Neural progenitor cell (in vitro differentiated cells): ENCODE measurements at regions not wholly inside any gene's neighbourhood (a gene's known extent, or its start where the extent isn't known, plus 50 kb on each side); places are given as distances from the start of the nearest gene placed in this dataset.

ENCODE experiments used
- DNase-seq: peaks from one replicate; pipeline ENCODE4 v3.0.0-alpha.2; 2016; ENCODE audit warnings: low spot score
- H2AFZ ChIP-seq: fragments of 200-600 bp; sonication (generic); replicated peaks from 2 replicates; pipeline ENCODE4 v1.6.1; 2016; ENCODE audit warnings: antibody characterized with exemption
- H3F3A ChIP-seq: fragments of 200-600 bp; sonication (generic); 2 replicates; pipeline ENCODE4 v1.6.1; 2016; ENCODE audit warnings: antibody characterized with exemption, low read depth
- H3K27ac ChIP-seq: fragments of 200-600 bp; sonication (generic); 2 replicates; pipeline ENCODE4 v1.5.1; 2016; ENCODE audit warnings: mild to moderate bottlenecking
- H3K27me3 ChIP-seq: fragments of 200-600 bp; sonication (generic); 2 replicates; pipeline ENCODE4 v1.6.1; 2016; ENCODE audit warnings: mild to moderate bottlenecking, moderate library complexity
- H3K36me3 ChIP-seq: fragments of 200-600 bp; sonication (generic); 2 replicates; pipeline ENCODE4 v1.5.1; 2016
- H3K4me1 ChIP-seq: fragments of 200-600 bp; sonication (generic); 2 replicates; pipeline ENCODE4 v1.6.1; 2016; ENCODE audit warnings: mixed run types
- H3K4me2 ChIP-seq: fragments of 200-600 bp; sonication (generic); 2 replicates; pipeline ENCODE4 v1.6.1; 2016
- H3K4me3 ChIP-seq: fragments of 200-600 bp; sonication (generic); 2 replicates; pipeline ENCODE4 v1.5.1; 2016
- H3K79me2 ChIP-seq: fragments of 200-600 bp; sonication (generic); 2 replicates; pipeline ENCODE4 v1.6.1; 2016; ENCODE audit warnings: low read depth
- H3K9ac ChIP-seq: fragments of 200-600 bp; sonication (generic); 2 replicates; pipeline ENCODE4 v1.6.1; 2016
- H3K9me3 ChIP-seq: fragments of 200-600 bp; sonication (generic); 2 replicates; pipeline ENCODE4 v1.5.1; 2016; ENCODE audit warnings: low read depth
- H4K20me1 ChIP-seq: fragments of 200-600 bp; sonication (generic); 2 replicates; pipeline ENCODE4 v1.6.1; 2016; ENCODE audit warnings: low read depth
- H3K27ac Mint-ChIP-seq: 3 replicates; pipeline ENCODE4 v1.8.0; 2021; ENCODE audit warnings: mixed read lengths
- H3K27me3 Mint-ChIP-seq: 2 replicates; pipeline ENCODE4 v1.8.0; 2022; ENCODE audit warnings: low read depth, mild to moderate bottlenecking, inconsistent platforms, moderate library complexity, mixed read lengths; ENCODE audit not compliant: insufficient read depth
- H3K36me3 Mint-ChIP-seq: 3 replicates; pipeline ENCODE4 v1.8.0; 2021; ENCODE audit warnings: mixed read lengths
- H3K4me1 Mint-ChIP-seq: 3 replicates; pipeline ENCODE4 v1.8.0; 2021; ENCODE audit warnings: mixed read lengths
- H3K4me3 Mint-ChIP-seq: 3 replicates; pipeline ENCODE4 v1.8.0; 2021; ENCODE audit warnings: mild to moderate bottlenecking, moderate library complexity, mixed read lengths
- H3K9me3 Mint-ChIP-seq: 3 replicates; pipeline ENCODE4 v1.8.0; 2020; ENCODE audit warnings: mixed read lengths
- EZH2 ChIP-seq: fragments of 200-600 bp; sonication (generic); IDR thresholded peaks from 2 replicates; pipeline ENCODE4 v1.6.1; 2017; ENCODE audit warnings: antibody characterized with exemption, mild to moderate bottlenecking, moderate library complexity
- EZH2phosphoT487 ChIP-seq: fragments of 200-600 bp; sonication (generic); IDR thresholded peaks from 2 replicates; pipeline ENCODE4 v1.6.1; 2017; ENCODE audit warnings: antibody characterized with exemption
- TF ChIP-seq, protein P1 (sequence below): fragments of 200-600 bp; sonication (generic); IDR thresholded peaks from 2 replicates; pipeline ENCODE4 v1.5.1; 2017; ENCODE audit warnings: antibody characterized with exemption, mild to moderate bottlenecking

DNA sequence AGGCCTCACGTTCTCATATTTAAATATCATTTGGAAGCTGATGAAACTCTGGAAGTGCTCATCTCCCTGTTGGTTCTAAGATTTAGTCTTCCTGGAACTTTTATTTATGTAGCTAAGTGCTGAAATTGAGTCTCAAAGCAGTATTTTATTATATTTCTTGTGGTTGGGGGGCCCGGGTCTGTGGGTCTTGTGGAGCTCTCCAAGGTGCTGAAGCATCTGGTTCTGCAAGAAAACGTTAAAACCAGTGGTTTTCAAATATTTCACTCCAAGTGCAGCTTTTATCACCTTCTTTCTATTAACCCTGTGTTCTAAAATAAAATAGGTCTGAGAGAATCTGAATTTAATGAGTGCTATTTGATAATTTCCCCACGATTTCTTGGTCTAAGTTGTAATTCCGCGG, 1404.8 kb downstream of the TBC1D22A start:
- no peaks in the 10 kb centered on the region for H4K20me1 ChIP-seq
- peak; percentile 69 for DNase-seq
- Mint-ChIP-seq H3K4me1 (no peaks in the 10 kb centered on the region), H3K36me3 (no peaks in the 10 kb centered on the region), H3K9me3 (no peaks in the 10 kb centered on the region), H3K27me3 (peaks cover 10% of the 10 kb centered on the region), H3K4me3 (no peak overlapping the region), H3K27ac (no peak overlapping the region)
- no peaks in the 10 kb centered on the region for H3K79me2 ChIP-seq
- H3K36me3 ChIP-seq, result no peaks in the 10 kb centered on the region
- H3K4me3 ChIP-seq, result no peak overlapping the region
- no peak overlapping the region for H3K27ac ChIP-seq
- no peak overlapping the region for H2AFZ ChIP-seq
- no peak overlapping the region for H3K9ac ChIP-seq
- H3K4me2 ChIP-seq, result no peak overlapping the region
- H3K9me3 ChIP-seq, result no peaks in the 10 kb centered on the region
- TF ChIP-seq, protein P1, sequence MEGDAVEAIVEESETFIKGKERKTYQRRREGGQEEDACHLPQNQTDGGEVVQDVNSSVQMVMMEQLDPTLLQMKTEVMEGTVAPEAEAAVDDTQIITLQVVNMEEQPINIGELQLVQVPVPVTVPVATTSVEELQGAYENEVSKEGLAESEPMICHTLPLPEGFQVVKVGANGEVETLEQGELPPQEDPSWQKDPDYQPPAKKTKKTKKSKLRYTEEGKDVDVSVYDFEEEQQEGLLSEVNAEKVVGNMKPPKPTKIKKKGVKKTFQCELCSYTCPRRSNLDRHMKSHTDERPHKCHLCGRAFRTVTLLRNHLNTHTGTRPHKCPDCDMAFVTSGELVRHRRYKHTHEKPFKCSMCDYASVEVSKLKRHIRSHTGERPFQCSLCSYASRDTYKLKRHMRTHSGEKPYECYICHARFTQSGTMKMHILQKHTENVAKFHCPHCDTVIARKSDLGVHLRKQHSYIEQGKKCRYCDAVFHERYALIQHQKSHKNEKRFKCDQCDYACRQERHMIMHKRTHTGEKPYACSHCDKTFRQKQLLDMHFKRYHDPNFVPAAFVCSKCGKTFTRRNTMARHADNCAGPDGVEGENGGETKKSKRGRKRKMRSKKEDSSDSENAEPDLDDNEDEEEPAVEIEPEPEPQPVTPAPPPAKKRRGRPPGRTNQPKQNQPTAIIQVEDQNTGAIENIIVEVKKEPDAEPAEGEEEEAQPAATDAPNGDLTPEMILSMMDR, result no peak
- TF ChIP-seq EZH2 (no peak), EZH2phosphoT487 (no peak)
- H3F3A ChIP-seq, result no peaks in the 10 kb centered on the region
- no peaks in the 10 kb centered on the region for H3K27me3 ChIP-seq
- H3K4me1 ChIP-seq, result no peaks in the 10 kb centered on the region

DNA sequence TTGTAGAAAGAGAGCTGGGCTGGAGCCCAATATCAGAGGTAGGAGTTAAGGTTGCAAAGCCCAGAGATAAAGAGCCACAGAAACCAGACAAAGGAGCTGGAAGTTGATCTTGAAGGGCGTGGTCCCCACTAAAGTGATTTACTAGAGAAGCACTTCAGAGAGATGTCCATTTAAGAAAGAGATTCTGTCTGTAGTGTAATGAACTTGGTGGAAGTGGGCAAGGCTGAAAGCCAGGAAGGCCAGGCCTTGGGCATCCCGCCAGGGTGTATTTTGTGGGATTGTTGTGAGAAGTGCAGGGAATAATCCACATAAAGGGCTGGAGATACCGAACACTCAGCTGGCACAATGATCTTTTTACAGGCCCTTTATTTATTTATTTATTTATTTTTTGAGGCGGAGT, 1398.8 kb downstream of the TBC1D22A start:
- no peak overlapping the region for H3K27ac ChIP-seq
- H3K4me3 Mint-ChIP-seq, result no peak overlapping the region
- no peaks in the 10 kb centered on the region for H3K27me3 ChIP-seq
- no peaks in the 10 kb centered on the region for H3K79me2 ChIP-seq
- no peak overlapping the region for H3K9ac ChIP-seq
- H3K4me1 Mint-ChIP-seq, result no peaks in the 10 kb centered on the region
- peaks cover 2% of the 10 kb centered on the region for H3K9me3 Mint-ChIP-seq
- H3K9me3 ChIP-seq, result no peaks in the 10 kb centered on the region
- H3K36me3 ChIP-seq, result no peaks in the 10 kb centered on the region
- no peaks in the 10 kb centered on the region for H3F3A ChIP-seq
- H3K27ac Mint-ChIP-seq, result no peak overlapping the region
- no peak overlapping the region for H3K4me2 ChIP-seq
- H3K36me3 Mint-ChIP-seq, result no peaks in the 10 kb centered on the region
- peaks cover 9% of the 10 kb centered on the region for H3K27me3 Mint-ChIP-seq
- DNase-seq, result no peak
- H3K4me1 ChIP-seq, result no peaks in the 10 kb centered on the region
- H2AFZ ChIP-seq, result no peak overlapping the region
- TF ChIP-seq, protein P1, result no peak
- TF ChIP-seq EZH2phosphoT487 (no peak), EZH2 (no peak)
- no peaks in the 10 kb centered on the region for H4K20me1 ChIP-seq
- H3K4me3 ChIP-seq, result no peak overlapping the region

DNA sequence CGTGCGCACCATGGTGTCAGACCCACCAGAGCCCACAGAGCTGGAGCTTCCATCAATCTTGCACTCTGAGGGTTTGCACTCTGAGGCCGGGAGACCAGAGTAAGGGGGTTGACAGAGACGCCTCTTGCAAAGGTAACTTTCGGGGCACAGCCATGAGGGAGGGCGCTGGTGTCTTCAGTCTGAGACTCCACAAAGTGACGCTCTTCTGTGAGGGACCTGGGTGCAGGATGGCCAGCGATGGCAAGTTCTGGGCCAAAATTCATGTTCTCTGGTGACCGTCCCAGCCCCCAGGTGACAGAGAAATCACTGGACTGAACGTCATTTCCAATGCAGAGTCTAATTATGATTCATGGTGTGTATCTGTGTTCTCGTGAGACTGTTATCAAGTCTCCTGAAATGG, 1395.2 kb downstream of the TBC1D22A start:
- Mint-ChIP-seq H3K27ac (no peak overlapping the region), H3K4me1 (no peaks in the 10 kb centered on the region), H3K9me3 (peaks cover 2% of the 10 kb centered on the region), H3K4me3 (no peak overlapping the region), H3K36me3 (no peaks in the 10 kb centered on the region), H3K27me3 (peaks cover 4% of the 10 kb centered on the region)
- Histone ChIP-seq H3K79me2 (no peaks in the 10 kb centered on the region), H3K27ac (no peak overlapping the region), H3K9ac (no peak overlapping the region), H3K4me1 (no peaks in the 10 kb centered on the region), H3K4me3 (no peak overlapping the region), H2AFZ (no peak overlapping the region), H3K4me2 (no peak overlapping the region), H3K9me3 (no peaks in the 10 kb centered on the region), H4K20me1 (no peaks in the 10 kb centered on the region), H3F3A (no peaks in the 10 kb centered on the region), H3K36me3 (no peaks in the 10 kb centered on the region), H3K27me3 (no peaks in the 10 kb centered on the region)
- TF ChIP-seq EZH2, result no peak
- TF ChIP-seq, protein P1, result no peak
- TF ChIP-seq EZH2phosphoT487, result no peak
- no peak for DNase-seq
